DMS153 (cell line): ENCODE measurements at regions not wholly inside any gene's neighbourhood (a gene's known extent, or its start where the extent isn't known, plus 50 kb on each side); places are given as distances from the start of the nearest gene placed in this dataset.
A peak's percentile ranks its signal among the peaks of the same experiment; 100 is the strongest.

ENCODE experiments used
- DNase-seq: peaks from one replicate; lab custom pipeline; 2025; lab: John Stamatoyannopoulos, UW

- no peak for DNase-seq
These were observed 622.0 kb upstream of the PFKP start for GRCh38 chr10:2445370-2445769.

- no peak for DNase-seq
These were observed 627.4 kb upstream of the PFKP start for GRCh38 chr10:2439983-2440382.

GRCh38 chr10:2439000-2439399 is 628.3 kb upstream of the PFKP start:
- DNase-seq, result no peak

- no peak for DNase-seq
These were observed 629.0 kb upstream of the PFKP start for GRCh38 chr10:2438248-2438939.

GRCh38 chr10:2436933-2437332 is 630.4 kb upstream of the PFKP start:
- no peak for DNase-seq

- DNase-seq, result no peak
These were observed 635.4 kb upstream of the PFKP start for GRCh38 chr10:2431961-2432360.

GRCh38 chr10:2427412-2427811 is 639.9 kb upstream of the PFKP start:
- no peak for DNase-seq

GRCh38 chr10:2425320-2425719 is 642.0 kb upstream of the PFKP start:
- no peak for DNase-seq

GRCh38 chr10:2414562-2414961 is 652.8 kb upstream of the PFKP start:
- no peak for DNase-seq

- DNase-seq, result no peak
These were observed 653.3 kb upstream of the PFKP start for GRCh38 chr10:2414039-2414438.

GRCh38 chr10:2410049-2410448 is 657.3 kb upstream of the PFKP start:
- no peak for DNase-seq

GRCh38 chr10:2401459-2401858 is 664.1 kb upstream of the ADARB2 start:
- DNase-seq, result peak; percentile 64

GRCh38 chr10:2399482-2399881 is 662.2 kb upstream of the ADARB2 start:
- no peak for DNase-seq

- DNase-seq, result no peak
These were observed 655.0 kb upstream of the ADARB2 start for GRCh38 chr10:2392145-2392812.

GRCh38 chr10:2387672-2388071 is 650.3 kb upstream of the ADARB2 start:
- no peak for DNase-seq

GRCh38 chr10:2387261-2387660 is 649.9 kb upstream of the ADARB2 start:
- DNase-seq, result no peak

- no peak for DNase-seq
These were observed 642.9 kb upstream of the ADARB2 start for GRCh38 chr10:2380218-2380617.

GRCh38 chr10:2367083-2367482 is 629.8 kb upstream of the ADARB2 start:
- no peak for DNase-seq

- no peak for DNase-seq
These were observed 629.1 kb upstream of the ADARB2 start for GRCh38 chr10:2366264-2366931.

- no peak for DNase-seq
These were observed 625.0 kb upstream of the ADARB2 start for GRCh38 chr10:2362331-2362730.

GRCh38 chr10:2358586-2358985 is 621.3 kb upstream of the ADARB2 start:
- DNase-seq, result no peak

GRCh38 chr10:2356670-2357069 is 619.3 kb upstream of the ADARB2 start:
- DNase-seq, result no peak

- no peak for DNase-seq
These were observed 614.2 kb upstream of the ADARB2 start for GRCh38 chr10:2351566-2351965.
